ENCODE measurements at regions not wholly inside any gene's neighbourhood (a gene's known extent, or its start where the extent isn't known, plus 50 kb on each side); places are given as distances from the start of the nearest gene placed in this dataset.
"Not testable (repeated sequence)": the region's sequence is repeated elsewhere in the genome, so short reads cannot be mapped to it uniquely, and the experiment has no call there.

DNA sequence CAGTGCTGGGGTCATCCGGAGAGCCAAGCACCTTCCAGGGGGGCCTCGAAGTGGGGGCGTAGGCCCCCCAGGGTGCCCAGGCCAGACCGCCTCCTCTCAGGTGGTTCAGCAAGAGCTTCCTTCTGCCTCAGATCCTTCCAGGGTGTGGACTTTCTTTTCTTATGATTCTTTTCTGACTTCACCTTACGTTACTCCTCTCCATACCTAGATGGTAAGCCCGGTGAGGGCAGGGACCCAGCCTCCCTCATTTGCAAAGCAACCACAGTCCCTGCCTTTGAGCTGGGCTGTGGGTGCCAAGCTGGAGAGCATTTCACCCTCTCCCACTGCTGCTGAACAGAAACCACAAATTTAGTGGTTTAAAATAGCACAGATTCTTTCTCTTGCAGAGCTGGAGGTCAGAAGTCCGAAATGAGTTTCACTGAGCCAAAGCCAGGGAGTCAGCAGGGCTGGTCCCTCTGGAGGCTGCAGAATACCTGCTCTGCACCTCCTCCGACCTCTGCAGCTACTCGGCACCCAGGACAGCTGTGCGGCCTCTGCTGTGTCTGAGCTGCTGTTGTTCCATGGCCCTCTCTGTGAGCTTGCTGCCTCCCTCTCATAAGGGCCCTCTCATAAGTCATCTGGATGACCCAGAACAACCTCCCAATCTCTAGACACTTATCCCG is 323.0 kb downstream of the CACNA1B start:
- not testable (repeated sequence) for H3K9ac ChIP-seq (ENCODE audit: insufficient read depth in 1 of 2, low read length in 2 of 2); H3K9me3 ChIP-seq (ENCODE audit: control insufficient read depth in 4 of 4, insufficient read depth in 3 of 4, low read length in 3 of 4); H3K27ac ChIP-seq (ENCODE audit: low read depth in 1 of 2, low read length in 1 of 2); H3K36me3 ChIP-seq (ENCODE audit: control insufficient read depth in 4 of 4, insufficient read depth in 4 of 4, low read length in 4 of 4); H3K4me1 ChIP-seq (ENCODE audit: control insufficient read depth in 5 of 5, insufficient read depth in 5 of 5, low read length in 5 of 5); ATAC-seq (ENCODE audit: insufficient read depth, low FRiP score); DNase-seq; H3K27me3 ChIP-seq (ENCODE audit: control insufficient read depth in 3 of 3, insufficient read depth in 3 of 3, low read length in 2 of 3); H3K4me3 ChIP-seq
- WGBS, 2 donors = 85 to 89% methylated on average over 8 to 10 of the region's 11 CpGs

DNA sequence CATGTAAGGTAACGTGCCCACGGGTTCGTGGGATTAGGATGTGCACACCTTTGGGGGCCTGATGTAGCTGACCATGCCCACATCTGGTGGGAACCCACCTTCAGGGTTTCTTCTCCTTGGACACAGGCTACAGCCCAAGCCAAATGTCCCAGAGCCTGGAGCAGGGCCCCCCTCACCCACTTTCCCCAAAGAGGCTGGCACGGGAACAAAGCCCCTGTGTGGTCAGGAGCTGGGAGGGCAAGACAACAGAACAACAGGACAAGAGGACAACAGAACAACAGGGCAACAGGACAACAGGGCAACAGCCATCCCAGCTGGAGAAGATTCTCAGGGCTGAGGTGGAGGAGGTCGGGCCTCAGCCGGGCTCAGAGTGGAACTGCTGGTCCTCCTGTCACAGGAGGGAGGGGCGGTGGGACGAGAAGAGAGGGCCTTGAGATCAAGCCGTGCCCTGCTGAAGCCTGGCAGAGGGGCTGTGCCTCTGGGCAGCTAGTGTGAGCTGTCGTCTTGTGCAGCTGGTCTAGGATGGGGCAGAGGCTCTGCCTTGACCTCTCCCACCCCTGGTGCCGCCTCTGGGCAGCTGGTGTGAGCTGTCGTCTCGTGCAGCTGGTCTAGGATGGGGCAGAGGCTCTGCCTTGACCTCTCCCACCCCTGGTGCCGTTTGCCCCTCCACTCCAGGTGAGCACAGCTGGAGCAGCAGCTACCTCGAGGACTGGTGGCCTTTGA is 323.7 kb downstream of the CACNA1B start:
- H3K36me3 ChIP-seq (ENCODE audit: control insufficient read depth in 4 of 4, insufficient read depth in 4 of 4, low read length in 4 of 4); H3K4me1 ChIP-seq (ENCODE audit: control insufficient read depth in 5 of 5, insufficient read depth in 5 of 5, low read length in 5 of 5); H3K27ac ChIP-seq (ENCODE audit: low read depth in 1 of 2, low read length in 1 of 2); H3K9ac ChIP-seq (ENCODE audit: insufficient read depth in 1 of 2, low read length in 2 of 2); DNase-seq; H3K9me3 ChIP-seq (ENCODE audit: control insufficient read depth in 4 of 4, insufficient read depth in 3 of 4, low read length in 3 of 4); ATAC-seq (ENCODE audit: insufficient read depth, low FRiP score); H3K27me3 ChIP-seq (ENCODE audit: control insufficient read depth in 3 of 3, insufficient read depth in 3 of 3, low read length in 2 of 3); H3K4me3 ChIP-seq: not testable (repeated sequence)
- WGBS, 2 donors = 85% methylated on average over 4 to 11 of the region's 15 CpGs

DNA sequence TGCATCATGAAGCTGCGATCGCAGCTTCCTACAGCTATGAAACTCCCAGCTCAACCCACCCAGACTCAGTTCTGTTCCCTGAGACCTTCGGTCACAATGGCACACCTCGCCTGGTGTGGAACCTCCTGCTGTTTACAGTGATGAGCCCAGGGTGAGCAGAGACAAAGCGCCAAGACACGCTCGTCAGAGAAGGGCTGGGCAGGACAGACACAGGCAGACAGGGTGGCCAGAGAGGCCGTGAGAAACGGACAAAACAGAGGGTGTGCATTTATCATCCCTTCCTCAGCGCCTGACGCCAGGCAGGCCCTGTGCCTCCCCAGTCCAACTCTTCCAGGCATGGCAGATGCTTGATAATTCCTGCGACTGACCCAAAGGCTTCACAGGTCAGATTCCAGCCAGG is 324.5 kb downstream of the CACNA1B start:
- not testable (repeated sequence) for H3K27me3 ChIP-seq (ENCODE audit: control insufficient read depth in 3 of 3, insufficient read depth in 3 of 3, low read length in 2 of 3); H3K9ac ChIP-seq (ENCODE audit: insufficient read depth in 1 of 2, low read length in 2 of 2); ATAC-seq (ENCODE audit: insufficient read depth, low FRiP score); H3K4me1 ChIP-seq (ENCODE audit: control insufficient read depth in 5 of 5, insufficient read depth in 5 of 5, low read length in 5 of 5); H3K9me3 ChIP-seq (ENCODE audit: control insufficient read depth in 4 of 4, insufficient read depth in 3 of 4, low read length in 3 of 4); H3K36me3 ChIP-seq (ENCODE audit: control insufficient read depth in 4 of 4, insufficient read depth in 4 of 4, low read length in 4 of 4); H3K4me3 ChIP-seq; DNase-seq; H3K27ac ChIP-seq (ENCODE audit: low read depth in 1 of 2, low read length in 1 of 2)
- 81 to 89% methylated on average over 9 to 12 of the region's 12 CpGs for WGBS, 2 donors

DNA sequence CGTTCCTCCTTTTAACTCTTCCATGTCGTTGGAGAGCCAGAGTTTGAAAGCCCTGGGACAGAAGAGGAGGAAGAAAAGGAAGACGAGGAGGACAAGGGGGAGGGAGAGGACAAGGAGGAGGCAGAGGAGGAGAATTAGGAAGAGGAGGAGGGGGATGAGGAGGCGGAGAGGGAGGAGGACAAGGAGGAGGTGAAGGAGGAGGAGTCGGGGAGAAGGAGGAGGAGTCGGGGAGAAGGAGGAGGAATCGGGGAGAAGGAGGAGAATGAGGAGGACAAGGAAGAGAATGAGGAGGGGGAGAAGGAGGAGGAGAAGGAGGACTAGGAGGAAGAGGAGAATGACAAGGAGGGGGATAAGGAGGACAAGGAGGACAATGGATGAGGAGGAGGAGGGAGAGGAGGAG is 325.7 kb downstream of the CACNA1B start:
- H3K4me3 ChIP-seq; H3K9ac ChIP-seq (ENCODE audit: insufficient read depth in 1 of 2, low read length in 2 of 2); H3K4me1 ChIP-seq (ENCODE audit: control insufficient read depth in 5 of 5, insufficient read depth in 5 of 5, low read length in 5 of 5); H3K9me3 ChIP-seq (ENCODE audit: control insufficient read depth in 4 of 4, insufficient read depth in 3 of 4, low read length in 3 of 4); H3K36me3 ChIP-seq (ENCODE audit: control insufficient read depth in 4 of 4, insufficient read depth in 4 of 4, low read length in 4 of 4); H3K27ac ChIP-seq (ENCODE audit: low read depth in 1 of 2, low read length in 1 of 2); H3K27me3 ChIP-seq (ENCODE audit: control insufficient read depth in 3 of 3, insufficient read depth in 3 of 3, low read length in 2 of 3); ATAC-seq (ENCODE audit: insufficient read depth, low FRiP score); DNase-seq: not testable (repeated sequence)
- WGBS, 2 donors = 65 to 68% methylated on average over 7 of the region's 7 CpGs

DNA sequence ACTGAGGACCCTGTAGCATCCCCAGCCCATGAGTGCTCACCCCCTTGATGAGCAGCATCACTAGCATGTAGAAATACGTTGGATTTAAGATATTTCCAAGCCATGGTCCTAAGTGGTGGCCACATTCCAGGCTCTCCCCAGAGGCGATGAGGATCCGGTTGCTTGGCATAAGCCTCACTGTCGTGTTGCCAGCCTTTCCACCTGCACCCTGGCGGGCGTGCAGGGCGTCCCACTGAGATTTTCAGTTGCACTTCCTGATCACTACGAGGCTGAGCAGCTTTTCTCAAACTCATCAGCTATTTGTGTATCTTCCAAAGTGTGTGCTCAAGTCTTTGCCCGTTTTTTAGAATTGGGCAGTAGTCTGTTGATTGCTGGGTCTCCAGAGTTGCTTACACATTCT is 326.3 kb downstream of the CACNA1B start:
- WGBS, 2 donors = 73 to 85% methylated on average over 8 of the region's 9 CpGs
- H3K9ac ChIP-seq (ENCODE audit: insufficient read depth in 1 of 2, low read length in 2 of 2); H3K4me1 ChIP-seq (ENCODE audit: control insufficient read depth in 5 of 5, insufficient read depth in 5 of 5, low read length in 5 of 5); H3K36me3 ChIP-seq (ENCODE audit: control insufficient read depth in 4 of 4, insufficient read depth in 4 of 4, low read length in 4 of 4); H3K9me3 ChIP-seq (ENCODE audit: control insufficient read depth in 4 of 4, insufficient read depth in 3 of 4, low read length in 3 of 4); H3K27ac ChIP-seq (ENCODE audit: low read depth in 1 of 2, low read length in 1 of 2); H3K27me3 ChIP-seq (ENCODE audit: control insufficient read depth in 3 of 3, insufficient read depth in 3 of 3, low read length in 2 of 3); H3K4me3 ChIP-seq; DNase-seq; ATAC-seq (ENCODE audit: insufficient read depth, low FRiP score): not testable (repeated sequence)

DNA sequence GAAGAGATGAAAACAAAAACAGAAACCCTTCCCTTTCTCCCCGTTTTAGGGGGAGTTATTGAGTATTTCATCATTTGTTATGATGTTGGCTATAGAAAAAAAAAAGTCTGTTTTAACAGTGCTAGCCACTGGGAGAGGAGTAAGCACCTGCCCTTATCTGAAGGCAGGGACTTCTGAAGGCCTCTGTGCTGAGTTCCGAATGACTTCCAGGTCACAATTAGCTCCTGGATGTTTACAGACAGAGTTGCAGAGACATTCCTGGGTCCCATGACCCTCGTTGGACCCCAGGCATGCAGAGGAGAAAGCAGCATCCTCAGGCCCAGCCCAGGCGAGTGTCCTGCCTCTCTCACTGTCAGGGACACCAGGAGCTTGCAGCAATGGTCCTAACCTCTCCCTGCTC is 328.5 kb downstream of the CACNA1B start:
- not testable (repeated sequence) for H3K4me3 ChIP-seq; H3K27me3 ChIP-seq (ENCODE audit: control insufficient read depth in 3 of 3, insufficient read depth in 3 of 3, low read length in 2 of 3); ATAC-seq (ENCODE audit: insufficient read depth, low FRiP score); H3K36me3 ChIP-seq (ENCODE audit: control insufficient read depth in 4 of 4, insufficient read depth in 4 of 4, low read length in 4 of 4); H3K27ac ChIP-seq (ENCODE audit: low read depth in 1 of 2, low read length in 1 of 2); H3K9me3 ChIP-seq (ENCODE audit: control insufficient read depth in 4 of 4, insufficient read depth in 3 of 4, low read length in 3 of 4); H3K4me1 ChIP-seq (ENCODE audit: control insufficient read depth in 5 of 5, insufficient read depth in 5 of 5, low read length in 5 of 5); DNase-seq; H3K9ac ChIP-seq (ENCODE audit: insufficient read depth in 1 of 2, low read length in 2 of 2)
- 49 to 55% methylated on average over 4 of the region's 4 CpGs for WGBS, 2 donors

DNA sequence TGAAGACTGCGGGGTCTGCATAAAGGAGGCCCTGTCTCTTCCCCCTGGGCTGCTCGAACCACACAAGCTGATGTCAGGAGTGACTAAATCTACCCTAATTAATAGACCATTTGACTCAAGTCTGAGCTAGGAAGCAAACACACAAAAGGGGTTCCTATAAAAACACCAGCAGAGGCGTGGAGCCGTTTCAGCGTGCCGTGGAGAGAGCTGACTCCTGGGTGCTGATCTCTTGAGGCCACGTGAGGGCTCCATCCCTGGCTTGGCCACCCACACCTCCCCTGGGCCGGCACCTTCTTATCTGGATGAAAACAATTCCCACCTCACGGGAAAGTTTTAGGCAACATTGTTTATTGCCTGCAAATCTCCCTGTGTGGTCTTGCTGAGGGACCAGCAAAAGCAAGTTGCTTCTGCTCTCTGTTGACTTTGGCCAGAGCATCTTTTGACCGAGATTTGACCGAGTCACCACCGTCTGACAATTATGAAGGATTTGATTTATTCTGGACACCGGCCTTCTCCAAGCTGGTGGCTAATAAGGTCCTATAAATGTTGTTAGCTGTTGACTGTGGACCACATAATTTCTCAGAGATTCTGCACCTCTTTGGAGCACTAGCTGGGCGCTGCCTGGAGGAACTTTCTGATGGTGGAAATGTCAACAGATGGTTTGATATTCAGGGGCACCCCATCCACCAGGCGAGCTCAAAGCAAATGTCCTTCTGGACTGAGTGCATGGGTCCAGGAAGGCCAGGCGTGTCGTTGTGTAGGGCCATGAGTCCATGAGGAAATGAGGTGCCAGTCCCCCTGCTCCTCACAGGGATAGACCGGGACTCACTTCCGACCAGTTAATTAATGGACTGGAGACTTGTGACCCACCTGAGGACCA is 330.0 kb downstream of the CACNA1B start:
- H3K9ac ChIP-seq (ENCODE audit: insufficient read depth in 1 of 2, low read length in 2 of 2); H3K4me1 ChIP-seq (ENCODE audit: control insufficient read depth in 5 of 5, insufficient read depth in 5 of 5, low read length in 5 of 5); ATAC-seq (ENCODE audit: insufficient read depth, low FRiP score); H3K9me3 ChIP-seq (ENCODE audit: control insufficient read depth in 4 of 4, insufficient read depth in 3 of 4, low read length in 3 of 4); DNase-seq; H3K27me3 ChIP-seq (ENCODE audit: control insufficient read depth in 3 of 3, insufficient read depth in 3 of 3, low read length in 2 of 3); H3K4me3 ChIP-seq; H3K27ac ChIP-seq (ENCODE audit: low read depth in 1 of 2, low read length in 1 of 2); H3K36me3 ChIP-seq (ENCODE audit: control insufficient read depth in 4 of 4, insufficient read depth in 4 of 4, low read length in 4 of 4): not testable (repeated sequence)
- 80 to 93% methylated on average over 17 to 18 of the region's 19 CpGs for WGBS, 2 donors
